Mucosa of descending colon (tissue), 3 donors: ENCODE measurements at regions not wholly inside any gene's neighbourhood (a gene's known extent, or its start where the extent isn't known, plus 50 kb on each side); places are given as distances from the start of the nearest gene placed in this dataset.

Experiments used
- ATAC-seq: fragments of 200-7000 bp; cut with Tn5 transposase; one replicate; pipeline ENCODE4 v1.9.1; 2020; ENCODE audit warnings: mild to moderate bottlenecking, moderate library complexity
- DNase-seq, 3 donors: peaks; one replicate each; pipeline ENCODE4 v3.0.0-alpha.2; 2020
- H3K36me3 ChIP-seq: fragments of 200-600 bp; one replicate; pipeline ENCODE4 v1.8.0; 2021; ENCODE audit warnings: low read depth, mild to moderate bottlenecking
- H3K4me1 ChIP-seq: fragments of 200-600 bp; one replicate; pipeline ENCODE4 v1.8.0; 2021; ENCODE audit warnings: low read depth, mild to moderate bottlenecking
- H3K4me3 ChIP-seq: fragments of 200-600 bp; one replicate; pipeline ENCODE4 v1.8.0; 2021; ENCODE audit warnings: mild to moderate bottlenecking
- H3K9me3 ChIP-seq: fragments of 200-600 bp; one replicate; pipeline ENCODE4 v1.8.0; 2021; ENCODE audit warnings: mild to moderate bottlenecking
- CTCF ChIP-seq: fragments of 200-600 bp; IDR thresholded peaks from one replicate; pipeline ENCODE4 v1.8.0; 2022; ENCODE audit warnings: antibody characterized with exemption, mild to moderate bottlenecking
- intact Hi-C, 2 donors: fragments of 100-400 bp; cut with DNase I in 1 of 2; cut with micrococcal nuclease in 1 of 2; formaldehyde crosslinking; loops; one replicate each; pipeline versions ENCODE4 v1.11.0 to v1.11.1; 2022; cut with DNase I, micrococcal nuclease
- donor health status: DM: no; HTN: no; CAD: no; lungs with moderate emphysema.
- donor health status: DM: no; HTN: no; CAD: no.
- donor health status: DM: no; HTN: yes; CAD: no.

DNA sequence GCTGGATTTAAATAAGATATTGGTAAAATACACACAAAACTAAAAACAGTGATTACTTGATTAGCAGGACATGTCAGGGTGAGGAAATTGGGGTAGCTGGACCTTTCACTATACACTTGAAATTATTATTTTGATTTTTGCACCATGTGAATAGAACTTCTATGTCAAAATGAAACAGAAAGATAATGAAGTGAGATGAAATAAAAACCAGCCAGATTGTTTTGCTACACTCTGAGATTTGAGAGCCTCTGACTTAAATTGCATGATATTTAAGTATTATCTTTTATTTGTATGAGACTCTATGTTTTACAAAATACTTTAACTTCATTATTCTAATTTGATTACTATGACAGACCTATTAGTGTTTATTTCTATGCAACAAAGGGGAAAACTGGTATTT, 819.6 kb upstream of the ATXN8OS start:
- H3K4me1 ChIP-seq = no peaks in the 10 kb centered on the region

GRCh38 chr13:69287050-69287698, 820.5 kb upstream of the ATXN8OS start:
- H3K4me3 ChIP-seq = no peak overlapping the region
- H3K9me3 ChIP-seq = no peaks in the 10 kb centered on the region
- H3K4me1 ChIP-seq = no peaks in the 10 kb centered on the region
- intact Hi-C loops = no loop called here
- ATAC-seq = no peak
- TF ChIP-seq CTCF = no peak
- no peaks in the 10 kb centered on the region for H3K36me3 ChIP-seq
- no peak for DNase-seq

More for the DNA sequence above, 819.6 kb upstream of the ATXN8OS start:
- TF ChIP-seq CTCF = no peak
- intact Hi-C loops = no loop called here
- Histone ChIP-seq H3K9me3 (no peaks in the 10 kb centered on the region), H3K4me3 (no peak overlapping the region), H3K36me3 (no peaks in the 10 kb centered on the region)
- ATAC-seq = no peak
- no peak for DNase-seq

DNA sequence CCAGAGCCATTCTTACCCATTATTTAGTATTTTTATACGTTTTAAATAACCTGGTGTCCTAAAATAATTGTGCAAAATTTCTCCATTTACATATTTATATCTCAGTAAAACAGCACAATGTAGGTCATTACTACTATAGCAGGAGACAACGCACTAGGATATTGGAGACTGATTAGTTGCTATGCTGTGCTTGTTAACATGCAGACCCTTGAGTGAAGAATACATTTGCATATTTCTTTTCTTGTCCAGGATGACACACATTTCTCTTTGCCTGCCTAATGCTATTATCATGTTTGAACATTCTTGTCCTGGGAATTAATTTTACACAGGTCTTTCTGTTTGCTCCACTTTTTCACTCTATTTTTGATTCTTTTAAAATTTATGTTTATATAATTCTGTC, 823.8 kb upstream of the ATXN8OS start:
- no peaks in the 10 kb centered on the region for H3K36me3 ChIP-seq
- TF ChIP-seq CTCF = no peak
- intact Hi-C loops = no loop called here
- no peak for ATAC-seq
- no peak overlapping the region for H3K4me3 ChIP-seq
- H3K9me3 ChIP-seq = no peaks in the 10 kb centered on the region
- no peak for DNase-seq
- no peaks in the 10 kb centered on the region for H3K4me1 ChIP-seq

DNA sequence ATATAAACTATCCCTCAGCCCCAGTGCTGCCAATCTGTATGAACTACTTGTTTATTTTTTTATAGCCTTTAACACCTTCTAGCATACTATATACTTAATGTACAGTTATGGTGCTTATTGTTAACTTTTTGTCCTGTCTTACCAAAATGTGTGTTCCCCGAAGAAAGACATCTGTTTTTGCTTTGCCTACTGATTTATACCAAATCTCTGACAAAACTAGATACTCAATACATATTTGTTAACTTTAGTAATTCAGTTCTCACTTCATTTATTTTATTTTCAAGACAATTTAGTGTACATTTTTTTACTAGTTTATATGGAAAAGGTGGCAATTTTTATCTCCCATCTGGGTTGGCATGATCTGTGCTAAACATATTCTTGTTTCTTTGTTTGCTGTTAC, 824.3 kb upstream of the ATXN8OS start:
- H3K4me1 ChIP-seq = no peaks in the 10 kb centered on the region
- H3K9me3 ChIP-seq = no peaks in the 10 kb centered on the region
- no peaks in the 10 kb centered on the region for H3K36me3 ChIP-seq
- no peak overlapping the region for H3K4me3 ChIP-seq
- ATAC-seq = no peak
- intact Hi-C loops = no loop called here
- no peak for DNase-seq
- TF ChIP-seq CTCF = no peak

DNA sequence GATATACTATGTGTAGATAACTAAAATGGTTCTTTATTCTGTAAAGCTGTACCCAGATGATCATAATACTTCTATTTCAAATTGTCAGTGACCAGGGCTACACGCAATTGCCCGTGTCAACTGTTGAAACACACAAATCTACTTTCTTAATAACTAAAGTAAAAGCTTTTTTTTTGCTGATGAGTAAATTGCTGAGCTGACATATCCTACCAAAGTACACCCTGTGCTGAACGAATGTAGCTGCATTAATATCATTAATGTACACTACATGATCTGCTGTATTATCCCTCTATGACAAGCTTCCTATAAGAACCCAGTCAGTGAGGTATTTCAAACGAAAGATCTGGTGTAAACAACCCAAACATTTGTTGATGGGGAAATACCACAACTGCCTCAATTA, 827.2 kb upstream of the ATXN8OS start:
- Histone ChIP-seq H3K36me3 (no peaks in the 10 kb centered on the region), H3K4me3 (no peak overlapping the region), H3K9me3 (no peaks in the 10 kb centered on the region), H3K4me1 (no peaks in the 10 kb centered on the region)
- DNase-seq (no peak), ATAC-seq (no peak)
- intact Hi-C loops = no loop called here
- TF ChIP-seq CTCF = no peak

DNA sequence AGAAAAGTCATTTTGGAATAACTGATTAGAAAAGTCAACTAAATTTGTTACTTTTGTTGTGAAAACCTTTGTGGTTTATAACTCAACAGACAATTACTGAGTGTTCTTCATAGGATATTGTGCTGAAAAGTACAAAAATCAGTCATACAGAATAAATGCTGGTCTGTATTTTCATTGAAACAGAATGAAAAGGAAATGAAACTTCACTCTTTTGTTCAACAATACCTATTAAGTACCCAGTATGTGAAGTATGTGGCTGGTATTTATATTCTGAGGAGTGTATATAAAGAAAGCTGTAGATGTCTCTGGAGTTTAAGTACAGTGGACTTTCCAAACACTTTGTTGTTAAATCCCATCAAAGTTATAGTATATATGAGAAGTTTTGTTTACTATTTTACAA, 828.4 kb upstream of the ATXN8OS start:
- Histone ChIP-seq H3K4me3 (no peak overlapping the region), H3K4me1 (no peaks in the 10 kb centered on the region), H3K36me3 (no peaks in the 10 kb centered on the region), H3K9me3 (no peaks in the 10 kb centered on the region)
- intact Hi-C loops = no loop called here
- ATAC-seq (no peak), DNase-seq (no peak)
- TF ChIP-seq CTCF = no peak
